H1 (cell line): ENCODE measurements at regions not wholly inside any gene's neighbourhood (a gene's known extent, or its start where the extent isn't known, plus 50 kb on each side); places are given as distances from the start of the nearest gene placed in this dataset.

Experiments used
- CREB1 ChIP-seq: IDR thresholded peaks from 2 replicates; pipeline ENCODE4 v1.6.1; 2012; ENCODE audit warnings: inconsistent platforms
- CTCF ChIP-seq, 3 experiments: IDR thresholded peaks; 1 replicate in 2 of 3; 2 replicates in 1 of 3; pipeline versions ENCODE4 v1.5.1 to v1.6.1; 2011; ENCODE audit warnings: low read length in 3 of 3, mild to moderate bottlenecking in 3 of 3, inconsistent platforms in 2 of 3, low read depth in 1 of 3, moderate library complexity in 1 of 3; ENCODE audit not compliant: insufficient read depth in 1 of 3; ENCODE audit errors: control extremely low read depth in 1 of 3
- RBBP5 ChIP-seq: IDR thresholded peaks from 2 replicates; pipeline ENCODE4 v1.7.1; 2012; ENCODE audit warnings: low read depth, mild to moderate bottlenecking, inconsistent platforms, low read length, moderate library complexity, borderline replicate concordance

- TF ChIP-seq CTCF (IDR thresholded peaks at IDR 0.05; ENCODE audit: control extremely low read depth in 1 of 3, insufficient read depth in 1 of 3, low read depth in 1 of 3, low read length in 3 of 3), result no peak
- TF ChIP-seq RBBP5, result no peak
- TF ChIP-seq CREB1, result no peak
Measured at GRCh38 chr1:88549536-88549935, 134.5 kb upstream of the PKN2 start (continued).
